Naive B cell (primary cell): ENCODE measurements at regions not wholly inside any gene's neighbourhood (a gene's known extent, or its start where the extent isn't known, plus 50 kb on each side); places are given as distances from the start of the nearest gene placed in this dataset.
"Not testable (repeated sequence)": the region's sequence is repeated elsewhere in the genome, so short reads cannot be mapped to it uniquely, and the experiment has no call there.

Source experiments
- ATAC-seq, 2 donors: fragments of 150-1000 bp; cut with Tn5 transposase; 2 replicates each; pipeline ENCODE4 v1.10.0; 2021; ENCODE audit warnings: low read depth in 2 of 2, mild to moderate bottlenecking in 2 of 2, moderate library complexity in 2 of 2
- DNase-seq: peaks from one replicate; pipeline ENCODE4 v3.0.0; 2022
- H3K27ac Mint-ChIP-seq, 6 donors: one replicate each; pipeline ENCODE4 v1.8.0; 2020 to 2022; ENCODE audit warnings: mild to moderate bottlenecking in 6 of 6, mixed read lengths in 6 of 6, moderate library complexity in 5 of 6, inconsistent platforms in 2 of 6
- H3K27me3 Mint-ChIP-seq, 3 donors: one replicate each; pipeline ENCODE4 v1.8.0; 2021 to 2022; ENCODE audit warnings: mixed read lengths in 3 of 3, mild to moderate bottlenecking in 1 of 3
- H3K36me3 Mint-ChIP-seq, 2 donors: one replicate each; pipeline ENCODE4 v1.8.0; 2020 to 2022; ENCODE audit warnings: mixed read lengths in 2 of 2, inconsistent platforms in 1 of 2, mild to moderate bottlenecking in 1 of 2
- H3K4me1 Mint-ChIP-seq, 3 donors: one replicate each; pipeline ENCODE4 v1.8.0; 2020 to 2022; ENCODE audit warnings: mixed read lengths in 3 of 3, inconsistent platforms in 1 of 3, mild to moderate bottlenecking in 1 of 3, moderate library complexity in 1 of 3
- H3K4me3 Mint-ChIP-seq, 8 donors: one replicate each; pipeline ENCODE4 v1.8.0; 2020 to 2022; ENCODE audit warnings: mild to moderate bottlenecking in 8 of 8, mixed read lengths in 8 of 8, moderate library complexity in 8 of 8, inconsistent platforms in 2 of 8
- H3K9me3 Mint-ChIP-seq, 7 donors: one replicate each; pipeline ENCODE4 v1.8.0; 2020 to 2022; ENCODE audit warnings: mixed read lengths in 7 of 7, mild to moderate bottlenecking in 5 of 7, inconsistent platforms in 2 of 7, moderate library complexity in 1 of 7

- not testable (repeated sequence) for H3K9me3 Mint-ChIP-seq, DNase-seq, H3K27me3 Mint-ChIP-seq, H3K4me3 Mint-ChIP-seq, H3K4me1 Mint-ChIP-seq, H3K36me3 Mint-ChIP-seq, ATAC-seq, H3K27ac Mint-ChIP-seq
Measured at GRCh38 chrY:21767824-21768223, 126.5 kb downstream of the RBMY1D start.

DNA sequence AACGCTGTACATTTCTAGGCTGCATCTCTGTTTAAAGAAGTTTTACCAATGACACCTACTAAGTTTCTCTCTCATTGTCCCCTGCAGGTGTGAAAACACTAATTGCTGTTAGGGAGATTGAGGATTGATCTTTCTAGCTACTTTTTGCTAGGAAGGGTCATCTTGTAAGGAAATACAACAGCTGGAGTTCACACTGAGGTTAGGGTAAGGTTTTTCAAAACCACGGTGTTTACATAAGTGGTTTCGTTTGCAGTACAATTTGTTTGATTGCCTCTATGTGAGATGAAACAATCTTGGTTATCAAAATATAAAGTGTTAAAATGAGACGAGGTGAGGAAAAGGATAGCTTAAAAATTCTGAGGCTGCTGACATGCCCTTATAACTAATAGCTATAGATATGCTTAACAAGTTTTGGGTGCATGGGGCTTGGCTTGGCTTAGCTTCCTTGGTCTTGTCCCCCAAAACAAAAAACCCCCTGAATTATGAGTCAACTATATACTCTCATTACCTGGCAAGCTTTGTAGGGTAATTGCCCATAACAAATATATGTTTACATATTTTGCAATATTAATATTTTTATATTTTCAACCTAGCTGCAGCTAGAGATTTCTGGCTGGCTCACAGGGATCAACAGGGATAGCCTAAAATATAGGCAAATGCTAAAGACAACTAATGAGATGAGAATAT lies 112.0 kb downstream of the RBMY1D start:
- not testable (repeated sequence) for DNase-seq, H3K27me3 Mint-ChIP-seq, H3K4me1 Mint-ChIP-seq, ATAC-seq, H3K27ac Mint-ChIP-seq, H3K4me3 Mint-ChIP-seq, H3K9me3 Mint-ChIP-seq, H3K36me3 Mint-ChIP-seq

- ATAC-seq = no peak
- Mint-ChIP-seq H3K9me3 (no peaks in the 10 kb centered on the region), H3K4me3 (no peak overlapping the region), H3K4me1 (no peaks in the 10 kb centered on the region), H3K27me3 (no peaks in the 10 kb centered on the region), H3K36me3 (no peaks in the 10 kb centered on the region), H3K27ac (no peak overlapping the region)
- no peak for DNase-seq
Measured at GRCh38 chrY:21813484-21814233, 80.7 kb downstream of the RBMY1D start.

DNA sequence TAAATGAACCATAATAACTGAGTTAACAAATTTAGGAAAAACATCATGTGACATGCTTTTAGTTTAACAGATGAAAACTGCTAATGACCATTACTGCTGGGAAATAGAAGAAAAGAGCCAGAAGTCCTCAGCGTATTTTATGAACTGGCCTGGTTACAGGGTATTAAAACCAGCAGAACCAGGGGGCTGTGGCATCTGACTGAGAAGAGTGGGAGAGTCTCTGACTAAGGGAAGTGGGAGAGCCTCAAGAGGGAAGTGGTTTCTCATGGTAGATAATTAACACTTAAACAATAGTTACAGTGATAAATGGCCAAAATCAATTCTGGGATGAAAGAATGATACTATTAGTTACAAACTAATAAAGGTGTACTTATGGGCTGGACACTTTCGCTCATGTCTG lies 79.8 kb downstream of the RBMY1D start:
- H3K27ac Mint-ChIP-seq = peak overlapping the region in 1 of 6 donors; percentile 72
- H3K36me3 Mint-ChIP-seq = no peaks in the 10 kb centered on the region
- H3K4me1 Mint-ChIP-seq = no peaks in the 10 kb centered on the region
- no peak for DNase-seq
- H3K27me3 Mint-ChIP-seq = no peaks in the 10 kb centered on the region
- no peaks in the 10 kb centered on the region for H3K9me3 Mint-ChIP-seq
- no peak overlapping the region for H3K4me3 Mint-ChIP-seq
- ATAC-seq = no peak

DNA sequence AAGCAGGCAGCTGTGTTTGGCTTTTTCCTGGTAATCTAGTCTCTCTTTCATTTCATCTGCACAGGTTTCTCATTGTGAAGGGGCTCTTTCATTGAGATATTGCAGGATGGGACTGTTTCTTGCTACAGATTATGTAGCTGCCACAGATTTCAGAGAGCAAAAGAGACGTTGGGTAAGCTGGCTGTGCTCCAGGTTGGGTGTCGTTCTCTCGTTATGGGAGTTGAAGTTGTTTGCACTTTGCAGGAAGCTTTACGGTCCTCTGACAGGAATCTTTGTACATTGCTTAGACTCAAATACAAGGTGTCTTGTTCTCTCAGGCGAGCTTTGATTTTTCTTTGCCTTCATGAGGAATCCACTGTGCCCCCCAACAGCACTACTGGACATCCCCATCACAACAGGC lies 72.4 kb downstream of the RBMY1D start:
- Mint-ChIP-seq H3K27ac (no peak overlapping the region), H3K27me3 (no peaks in the 10 kb centered on the region), H3K9me3 (no peaks in the 10 kb centered on the region), H3K4me3 (no peak overlapping the region), H3K4me1 (no peaks in the 10 kb centered on the region), H3K36me3 (no peaks in the 10 kb centered on the region)
- ATAC-seq (no peak), DNase-seq (no peak)

- Mint-ChIP-seq H3K9me3 (no peaks in the 10 kb centered on the region), H3K27me3 (no peaks in the 10 kb centered on the region), H3K4me3 (no peak overlapping the region), H3K36me3 (no peaks in the 10 kb centered on the region), H3K4me1 (no peaks in the 10 kb centered on the region), H3K27ac (no peak overlapping the region)
- DNase-seq (no peak), ATAC-seq (no peak)
Measured at GRCh38 chrY:21827593-21827992, 66.7 kb downstream of the RBMY1D start.
